Ascending aorta (tissue), 2 donors: ENCODE measurements at regions not wholly inside any gene's neighbourhood (a gene's known extent, or its start where the extent isn't known, plus 50 kb on each side); places are given as distances from the start of the nearest gene placed in this dataset.

Experiments
- DNase-seq, 2 donors: peaks; one replicate each; pipeline ENCODE4 v3.0.0-alpha.2; 2019; ENCODE audit warnings: low spot score in 2 of 2
- H3K27ac ChIP-seq, 2 donors: fragments of 200-600 bp; sonication (generic); one replicate each; pipeline ENCODE4 v1.5.1; 2016 to 2017; ENCODE audit warnings: mild to moderate bottlenecking in 1 of 2
- H3K27me3 ChIP-seq: fragments of 200-600 bp; sonication (generic); one replicate; pipeline ENCODE4 v1.5.1; 2017
- H3K36me3 ChIP-seq, 2 donors: fragments of 200-600 bp; sonication (generic); one replicate each; pipeline ENCODE4 v1.5.1; 2016
- H3K4me1 ChIP-seq, 2 donors: fragments of 200-600 bp; sonication (generic); one replicate each; pipeline ENCODE4 v1.5.1; 2016 to 2017; ENCODE audit warnings: mild to moderate bottlenecking in 1 of 2
- H3K4me3 ChIP-seq, 2 donors: fragments of 200-600 bp; sonication (generic); one replicate each; pipeline ENCODE4 v1.5.1; 2016 to 2017; ENCODE audit warnings: mild to moderate bottlenecking in 1 of 2
- H3K9me3 ChIP-seq, 2 donors: fragments of 200-600 bp; sonication (generic); one replicate each; pipeline ENCODE4 v1.5.1; 2016
- CTCF ChIP-seq, 3 experiments: fragments of 200-600 bp in 2 of 3; fragments of 450-650 bp in 1 of 3; sonication (generic) in 2 of 3; IDR thresholded peaks; one replicate each; pipeline ENCODE4 v1.5.1; 2016 to 2019; ENCODE audit warnings: antibody characterized with exemption in 3 of 3, mild to moderate bottlenecking in 1 of 3, moderate library complexity in 1 of 3
- intact Hi-C: fragments of 100-400 bp; cut with DNase I; formaldehyde crosslinking; loops from one replicate; pipeline ENCODE4 v1.15.1; 2023

GRCh38 chr12:115543269-115543668 is 734.2 kb downstream of the MED13L start:
- intact Hi-C loops, result no loop called here
- H3K27ac ChIP-seq, result no peak overlapping the region
- H3K4me3 ChIP-seq, result no peak overlapping the region
- no peaks in the 10 kb centered on the region for H3K27me3 ChIP-seq
- H3K4me1 ChIP-seq, result no peaks in the 10 kb centered on the region
- no peaks in the 10 kb centered on the region for H3K36me3 ChIP-seq
- no peak for DNase-seq
- H3K9me3 ChIP-seq, result peaks cover 0 to 4% of the 10 kb centered on the region in 2 donors
- TF ChIP-seq CTCF (IDR thresholded peaks at IDR 0.05), result no peak

GRCh38 chr12:115542656-115543055 is 734.8 kb downstream of the MED13L start:
- Histone ChIP-seq H3K36me3 (no peaks in the 10 kb centered on the region), H3K27ac (no peak overlapping the region), H3K4me3 (no peak overlapping the region), H3K27me3 (no peaks in the 10 kb centered on the region), H3K9me3 (peaks cover 0 to 4% of the 10 kb centered on the region in 2 donors), H3K4me1 (no peaks in the 10 kb centered on the region)
- intact Hi-C loops, result no loop called here
- TF ChIP-seq CTCF (IDR thresholded peaks at IDR 0.05), result no peak
- DNase-seq, result no peak

- Histone ChIP-seq H3K4me1 (no peaks in the 10 kb centered on the region), H3K27ac (no peak overlapping the region), H3K36me3 (no peaks in the 10 kb centered on the region), H3K4me3 (no peak overlapping the region), H3K27me3 (no peaks in the 10 kb centered on the region), H3K9me3 (peaks cover 0 to 4% of the 10 kb centered on the region in 2 donors)
- no peak for TF ChIP-seq CTCF (IDR thresholded peaks at IDR 0.05)
- intact Hi-C loops, result no loop called here
- DNase-seq, result no peak
These were observed 735.5 kb downstream of the MED13L start for GRCh38 chr12:115541891-115542421.

- Histone ChIP-seq H3K9me3 (no peaks in the 10 kb centered on the region), H3K27me3 (no peaks in the 10 kb centered on the region), H3K27ac (no peak overlapping the region), H3K36me3 (no peaks in the 10 kb centered on the region), H3K4me1 (no peaks in the 10 kb centered on the region), H3K4me3 (no peak overlapping the region)
- intact Hi-C loops, result no loop called here
- no peak for DNase-seq
- TF ChIP-seq CTCF (IDR thresholded peaks at IDR 0.05), result no peak
These were observed 749.0 kb downstream of the MED13L start for GRCh38 chr12:115528466-115528865.

GRCh38 chr12:115521771-115522409 is 755.6 kb downstream of the MED13L start:
- Histone ChIP-seq H3K4me1 (no peaks in the 10 kb centered on the region), H3K9me3 (peaks cover 0 to 8% of the 10 kb centered on the region in 2 donors), H3K27me3 (no peaks in the 10 kb centered on the region), H3K27ac (no peak overlapping the region), H3K4me3 (no peak overlapping the region), H3K36me3 (no peaks in the 10 kb centered on the region)
- intact Hi-C loops, result no loop called here
- no peak for TF ChIP-seq CTCF (IDR thresholded peaks at IDR 0.05)
- no peak for DNase-seq
